Mammary epithelial cell (primary cell): ENCODE measurements at regions not wholly inside any gene's neighbourhood (a gene's known extent, or its start where the extent isn't known, plus 50 kb on each side); places are given as distances from the start of the nearest gene placed in this dataset.

Experiments used
- CTCF ChIP-seq, 2 donors: IDR thresholded peaks in 1 of 2; conservative IDR thresholded peaks in 1 of 2; 2 replicates each; pipeline ENCODE4 v1.5.1; 2011 to 2012; ENCODE audit warnings: inconsistent platforms in 2 of 2, low read length in 2 of 2, mild to moderate bottlenecking in 2 of 2, control low read depth in 1 of 2, low read depth in 1 of 2; ENCODE audit not compliant: insufficient read depth in 1 of 2; ENCODE audit errors: extremely low read depth in 1 of 2
- EZH2 ChIP-seq: IDR thresholded peaks from 2 replicates; pipeline ENCODE4 v1.6.1; 2012; ENCODE audit warnings: low read length, inconsistent platforms, borderline replicate concordance

- TF ChIP-seq CTCF (conservative IDR thresholded peaks at IDR 0.05 in 1 of 2, IDR thresholded peaks at IDR 0.05 in 1 of 2; ENCODE audit: extremely low read depth in 1 of 2, insufficient read depth in 1 of 2, low read depth in 1 of 2, low read length in 2 of 2): no peak
- TF ChIP-seq EZH2: no peak
Measured at GRCh38 chr14:38608244-38608643, 352.4 kb upstream of the CLEC14A start.
